ENCODE measurements at regions not wholly inside any gene's neighbourhood (a gene's known extent, or its start where the extent isn't known, plus 50 kb on each side); places are given as distances from the start of the nearest gene placed in this dataset.

- TF ChIP-seq CTCF (conservative IDR thresholded peaks at IDR 0.05; ENCODE audit: low read depth, low read length) = no peak
- no peak for TF ChIP-seq EZH2 (IDR thresholded peaks at IDR 0.05; ENCODE audit: borderline replicate concordance, low read depth, low read length, poor library complexity, severe bottlenecking)
Observed at GRCh38 chr12:92458996-92459395, 243.8 kb upstream of the PLEKHG7 start.

Measured in A673 (cell line).